Endothelial cell (in vitro differentiated cells): ENCODE measurements at regions not wholly inside any gene's neighbourhood (a gene's known extent, or its start where the extent isn't known, plus 50 kb on each side); places are given as distances from the start of the nearest gene placed in this dataset.

Source experiments
- DNase-seq: peaks from one replicate; pipeline ENCODE4 v3.0.0; 2021; ENCODE audit warnings: low spot score
- H3K27ac Mint-ChIP-seq: one replicate; pipeline ENCODE4 v1.8.0; 2021; ENCODE audit warnings: mixed read lengths, inconsistent platforms; ENCODE audit not compliant: unreplicated experiment
- H3K27me3 Mint-ChIP-seq: one replicate; pipeline ENCODE4 v1.8.0; 2021; ENCODE audit warnings: mild to moderate bottlenecking, moderate library complexity, mixed read lengths, inconsistent platforms; ENCODE audit not compliant: unreplicated experiment
- H3K36me3 Mint-ChIP-seq: one replicate; pipeline ENCODE4 v1.8.0; 2021; ENCODE audit warnings: mild to moderate bottlenecking, low read depth, mixed read lengths, inconsistent platforms; ENCODE audit not compliant: unreplicated experiment
- H3K4me1 Mint-ChIP-seq: one replicate; pipeline ENCODE4 v1.8.0; 2021; ENCODE audit warnings: mild to moderate bottlenecking, mixed read lengths, inconsistent platforms; ENCODE audit not compliant: unreplicated experiment
- H3K4me3 Mint-ChIP-seq: one replicate; pipeline ENCODE4 v1.8.0; 2021; ENCODE audit warnings: mild to moderate bottlenecking, mixed read lengths, inconsistent platforms; ENCODE audit not compliant: unreplicated experiment
- H3K9me3 Mint-ChIP-seq: one replicate; pipeline ENCODE4 v1.8.0; 2021; ENCODE audit warnings: mixed read lengths, inconsistent platforms; ENCODE audit not compliant: unreplicated experiment
- CTCF ChIP-seq: fragments of 200-600 bp; sonication (generic); IDR thresholded peaks from one replicate; pipeline ENCODE4 v1.5.0; 2021; ENCODE audit warnings: antibody characterized with exemption; ENCODE audit not compliant: unreplicated experiment

- no peaks in the 10 kb centered on the region for H3K36me3 Mint-ChIP-seq
- H3K4me1 Mint-ChIP-seq, result no peaks in the 10 kb centered on the region
- no peak for DNase-seq
- no peak overlapping the region for H3K4me3 Mint-ChIP-seq
- no peak overlapping the region for H3K27ac Mint-ChIP-seq
- no peaks in the 10 kb centered on the region for H3K9me3 Mint-ChIP-seq
- peaks cover 1% of the 10 kb centered on the region for H3K27me3 Mint-ChIP-seq
- no peak for TF ChIP-seq CTCF
Observed at GRCh38 chrY:7692701-7693100, 781.1 kb upstream of the AMELY start.

- Mint-ChIP-seq H3K4me3 (no peak overlapping the region), H3K9me3 (no peaks in the 10 kb centered on the region), H3K4me1 (peaks cover 5% of the 10 kb centered on the region), H3K27ac (no peak overlapping the region), H3K36me3 (no peaks in the 10 kb centered on the region), H3K27me3 (peaks cover 1% of the 10 kb centered on the region)
- TF ChIP-seq CTCF, result no peak
- DNase-seq, result no peak
Observed at GRCh38 chrY:7687086-7687485, 775.5 kb upstream of the AMELY start.

- DNase-seq, result no peak
- Mint-ChIP-seq H3K36me3 (no peaks in the 10 kb centered on the region), H3K27ac (no peak overlapping the region), H3K4me1 (peaks cover 5% of the 10 kb centered on the region), H3K4me3 (no peak overlapping the region), H3K27me3 (peaks cover 1% of the 10 kb centered on the region), H3K9me3 (no peaks in the 10 kb centered on the region)
- TF ChIP-seq CTCF, result no peak
Observed at GRCh38 chrY:7684546-7684945, 773.0 kb upstream of the AMELY start.

GRCh38 chrY:7682386-7682785 is 770.8 kb upstream of the AMELY start:
- H3K36me3 Mint-ChIP-seq, result no peaks in the 10 kb centered on the region
- no peak for TF ChIP-seq CTCF
- H3K4me1 Mint-ChIP-seq, result peaks cover 5% of the 10 kb centered on the region
- no peaks in the 10 kb centered on the region for H3K27me3 Mint-ChIP-seq
- no peak overlapping the region for H3K4me3 Mint-ChIP-seq
- DNase-seq, result no peak
- no peaks in the 10 kb centered on the region for H3K9me3 Mint-ChIP-seq
- no peak overlapping the region for H3K27ac Mint-ChIP-seq

- Mint-ChIP-seq H3K4me1 (peaks cover 1% of the 10 kb centered on the region), H3K9me3 (no peaks in the 10 kb centered on the region), H3K4me3 (no peak overlapping the region), H3K27me3 (no peaks in the 10 kb centered on the region), H3K27ac (no peak overlapping the region), H3K36me3 (no peaks in the 10 kb centered on the region)
- no peak for DNase-seq
- TF ChIP-seq CTCF, result no peak
Observed at GRCh38 chrY:7681426-7681825, 769.9 kb upstream of the AMELY start.
